GM12878 (cell line): ENCODE measurements at regions not wholly inside any gene's neighbourhood (a gene's known extent, or its start where the extent isn't known, plus 50 kb on each side); places are given as distances from the start of the nearest gene placed in this dataset.

Source experiments
- ATAC-seq: fragments of 200-7000 bp; cut with Tn5 transposase; 3 replicates; pipeline ENCODE4 v1.9.1; 2020; ENCODE audit warnings: mild to moderate bottlenecking, moderate library complexity
- BruUV-seq: library from RNA; stranded (reverse); fragments of 400-500 nt; replicated peaks from 2 replicates; lab custom pipeline; 2021; lab: Mats Ljungman, UMichigan
- CTCF ChIA-PET: fragments of 300-600 bp; sonication (Branson Sonifier 250); formaldehyde crosslinking; extraction: SDS; loops from one replicate; lab custom pipeline; 2021; ENCODE audit warnings: inconsistent platforms; lab: Yijun Ruan, JAX
- POLR2A ChIA-PET: fragments of 350-600 bp; formaldehyde crosslinking; extraction: SDS; loops from one replicate; lab custom pipeline; 2021; ENCODE audit warnings: inconsistent platforms; lab: Charles Lee
- RAD21 ChIA-PET: fragments of 300-600 bp; sonication (Branson Sonifier 250); formaldehyde crosslinking; loops from one replicate; lab custom pipeline; 2023; ENCODE audit warnings: antibody characterized with exemption; ENCODE audit not compliant: unreplicated experiment; lab: Charles Lee
- SMC1A ChIA-PET: fragments of 300-600 bp; sonication (Branson Sonifier 250); formaldehyde crosslinking; loops from one replicate; lab custom pipeline; 2023; ENCODE audit not compliant: unreplicated experiment, uncharacterized antibody; lab: Charles Lee
- DNase-seq: peaks from one replicate; pipeline ENCODE4 v3.0.0-alpha.2; 2011; ENCODE audit warnings: low read depth, low spot score
- FAIRE-seq: peaks from 3 replicates; lab custom pipeline; 2011; peaks lifted over from hg19 to GRCh38; lab: Jason Lieb, UNC
- H2AFZ ChIP-seq: 2 replicates; pipeline ENCODE4 v1.6.0; 2011; ENCODE audit warnings: low read depth, low read length, control low read depth; ENCODE audit not compliant: control insufficient read depth
- H3K27ac ChIP-seq: 2 replicates; pipeline ENCODE4 v1.5.1; 2011; ENCODE audit warnings: control low read depth; ENCODE audit not compliant: control insufficient read depth, insufficient read depth
- H3K27me3 ChIP-seq, 2 experiments: replicated peaks in 1 of 2; 2 replicates each; pipeline versions ENCODE4 v1.6.0 to v1.6.1; 2011; ENCODE audit warnings: low read length in 1 of 2; ENCODE audit not compliant: control insufficient read depth in 2 of 2, insufficient read depth in 2 of 2
- H3K36me3 ChIP-seq, 2 experiments: 2 replicates each; pipeline ENCODE4 v1.5.1; 2011; ENCODE audit warnings: low read length in 1 of 2; ENCODE audit not compliant: control insufficient read depth in 2 of 2, insufficient read depth in 2 of 2
- H3K4me1 ChIP-seq: 2 replicates; pipeline ENCODE4 v1.6.1; 2011; ENCODE audit warnings: mild to moderate bottlenecking, low read length, moderate library complexity, mixed read lengths; ENCODE audit not compliant: control insufficient read depth, insufficient read depth
- H3K4me2 ChIP-seq: 2 replicates; pipeline ENCODE4 v1.6.0; 2011; ENCODE audit warnings: control low read depth; ENCODE audit not compliant: control insufficient read depth, insufficient read depth
- H3K4me3 ChIP-seq: fragments of 200-600 bp; sonication (generic); 2 replicates; pipeline ENCODE4 v1.5.1; 2016
- H3K79me2 ChIP-seq: 2 replicates; pipeline ENCODE4 v1.6.0; 2011; ENCODE audit warnings: low read length; ENCODE audit not compliant: control insufficient read depth, insufficient read depth
- H3K9ac ChIP-seq: 2 replicates; pipeline ENCODE4 v1.8.0; 2011; ENCODE audit warnings: low read length, control low read depth, mixed read lengths; ENCODE audit not compliant: control insufficient read depth, insufficient read depth
- H3K9me3 ChIP-seq: replicated peaks from 3 replicates; pipeline ENCODE4 v1.5.1; 2011; ENCODE audit warnings: mild to moderate bottlenecking, low read length; ENCODE audit not compliant: control insufficient read depth, insufficient read depth
- H4K20me1 ChIP-seq: 2 replicates; pipeline ENCODE4 v1.6.0; 2011; ENCODE audit not compliant: control insufficient read depth, insufficient read depth
- E4F1 ChIP-seq: fragments of 450-650 bp; IDR thresholded peaks from 2 replicates; pipeline ENCODE4 v1.6.1; 2018; ENCODE audit warnings: borderline replicate concordance, mild to moderate bottlenecking; ENCODE audit not compliant: partially characterized antibody
- IKZF2 ChIP-seq, 2 experiments: fragments of 450-650 bp; IDR thresholded peaks; 2 replicates each; pipeline ENCODE4 v1.6.1; 2017; ENCODE audit warnings: mild to moderate bottlenecking in 2 of 2, moderate library complexity in 2 of 2
- LARP7 ChIP-seq: fragments of 450-650 bp; IDR thresholded peaks from 2 replicates; pipeline ENCODE4 v1.6.1; 2017; ENCODE audit warnings: mild to moderate bottlenecking
- MYB ChIP-seq: fragments of 150-350 bp; IDR thresholded peaks from 2 replicates; pipeline ENCODE4 v1.6.1; 2014; ENCODE audit warnings: mild to moderate bottlenecking, low read depth, low read length, borderline replicate concordance
- NFXL1 ChIP-seq: fragments of 450-650 bp; IDR thresholded peaks from 2 replicates; pipeline ENCODE4 v1.6.1; 2017; ENCODE audit warnings: antibody characterized with exemption, mild to moderate bottlenecking, borderline replicate concordance
- PAX5 ChIP-seq: IDR thresholded peaks from 2 replicates; pipeline ENCODE4 v1.6.1; 2011; ENCODE audit warnings: low read depth, low read length, borderline replicate concordance
- PAX8 ChIP-seq: fragments of 450-650 bp; IDR thresholded peaks from 2 replicates; pipeline ENCODE4 v1.6.1; 2017; ENCODE audit warnings: mild to moderate bottlenecking, moderate library complexity
- PBX3 ChIP-seq: IDR thresholded peaks from 2 replicates; pipeline ENCODE4 v1.6.1; 2011; ENCODE audit warnings: mild to moderate bottlenecking, low read depth, low read length, moderate library complexity; ENCODE audit not compliant: insufficient replicate concordance
- PKNOX1 ChIP-seq: fragments of 450-650 bp; IDR thresholded peaks from 2 replicates; pipeline ENCODE4 v1.6.1; 2016; ENCODE audit warnings: mild to moderate bottlenecking
- RAD51 ChIP-seq: fragments of 450-650 bp; IDR thresholded peaks from 2 replicates; pipeline ENCODE4 v1.6.1; 2016; ENCODE audit warnings: moderate library complexity, mild to moderate bottlenecking, inconsistent platforms
- SIN3A ChIP-seq: IDR thresholded peaks from 2 replicates; pipeline ENCODE4 v1.6.1; 2012; ENCODE audit warnings: low read depth, low read length, improper control_type of control experiment
- SMAD1 ChIP-seq: fragments of 450-650 bp; IDR thresholded peaks from 2 replicates; pipeline ENCODE4 v1.6.1; 2018; ENCODE audit warnings: mild to moderate bottlenecking, low read depth; ENCODE audit not compliant: partially characterized antibody
- SMARCA5 ChIP-seq: fragments of 450-650 bp; IDR thresholded peaks from 2 replicates; pipeline ENCODE4 v1.6.1; 2017; ENCODE audit warnings: mild to moderate bottlenecking
- SPI1 ChIP-seq: IDR thresholded peaks from 2 replicates; pipeline ENCODE4 v1.6.1; 2011; ENCODE audit warnings: low read depth, mild to moderate bottlenecking, low read length, moderate library complexity, borderline replicate concordance; ENCODE audit not compliant: insufficient read depth
- TBL1XR1 ChIP-seq: IDR thresholded peaks from 2 replicates; pipeline ENCODE4 v1.6.1; 2012; ENCODE audit warnings: low read depth, low read length, improper control_type of control experiment
- TCF12 ChIP-seq: IDR thresholded peaks from 2 replicates; pipeline ENCODE4 v1.6.1; 2011; ENCODE audit warnings: low read depth, mild to moderate bottlenecking, low read length
- YBX1 ChIP-seq: fragments of 450-650 bp; IDR thresholded peaks from 2 replicates; pipeline ENCODE4 v1.6.1; 2016; ENCODE audit warnings: antibody characterized with exemption
- ZBTB33 ChIP-seq: fragments of 450-650 bp; IDR thresholded peaks from 2 replicates; pipeline ENCODE4 v1.6.1; 2017; ENCODE audit warnings: mild to moderate bottlenecking
- WGBS: methylation state at CpG from one replicate; pipeline ENCODE4 v1.1.6; 2016; ENCODE audit warnings: low lambda C conversion rate; ENCODE audit not compliant: insufficient replicate concordance, insufficient coverage; ENCODE audit errors: missing lambda C conversion rate; 5-methylcytosine and 5-hydroxymethylcytosine counted together
- in situ Hi-C: fragments of 300-500 bp; cut with MboI; formaldehyde crosslinking; loops from 9 replicates; pipeline ENCODE4 v1.14.3; 2018; ENCODE audit warnings: mixed read lengths
- intact Hi-C: fragments of 100-400 bp; cut with micrococcal nuclease; formaldehyde crosslinking; loops from one replicate; pipeline ENCODE4 v1.14.2; 2022; ENCODE audit not compliant: unreplicated experiment
- TF ChIP-seq, protein P1 (sequence below): fragments of 150-350 bp; IDR thresholded peaks from 2 replicates; pipeline ENCODE4 v1.6.1; 2014; ENCODE audit warnings: mild to moderate bottlenecking, low read depth, low read length

GRCh38 chr6:23081701-23082100, 512.3 kb downstream of the HDGFL1 start:
- ATAC-seq (no peak), DNase-seq (no peak), FAIRE-seq (no peak)
- Histone ChIP-seq H3K36me3 (no peaks in the 10 kb centered on the region), H3K9ac (no peak overlapping the region), H3K27ac (no peak overlapping the region), H3K27me3 (no peaks in the 10 kb centered on the region), H3K9me3 (no peaks in the 10 kb centered on the region), H4K20me1 (no peaks in the 10 kb centered on the region), H3K4me2 (no peak overlapping the region), H3K79me2 (no peaks in the 10 kb centered on the region), H3K4me3 (no peak overlapping the region), H3K4me1 (no peaks in the 10 kb centered on the region), H2AFZ (no peak overlapping the region)
- BruUV-seq: no TSS peak
- CTCF ChIA-PET: no interaction called here
- RAD21 ChIA-PET: no interaction called here
- TF ChIP-seq ZBTB33: no peak
- TF ChIP-seq, protein P1, sequence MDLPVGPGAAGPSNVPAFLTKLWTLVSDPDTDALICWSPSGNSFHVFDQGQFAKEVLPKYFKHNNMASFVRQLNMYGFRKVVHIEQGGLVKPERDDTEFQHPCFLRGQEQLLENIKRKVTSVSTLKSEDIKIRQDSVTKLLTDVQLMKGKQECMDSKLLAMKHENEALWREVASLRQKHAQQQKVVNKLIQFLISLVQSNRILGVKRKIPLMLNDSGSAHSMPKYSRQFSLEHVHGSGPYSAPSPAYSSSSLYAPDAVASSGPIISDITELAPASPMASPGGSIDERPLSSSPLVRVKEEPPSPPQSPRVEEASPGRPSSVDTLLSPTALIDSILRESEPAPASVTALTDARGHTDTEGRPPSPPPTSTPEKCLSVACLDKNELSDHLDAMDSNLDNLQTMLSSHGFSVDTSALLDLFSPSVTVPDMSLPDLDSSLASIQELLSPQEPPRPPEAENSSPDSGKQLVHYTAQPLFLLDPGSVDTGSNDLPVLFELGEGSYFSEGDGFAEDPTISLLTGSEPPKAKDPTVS: no peak
- TF ChIP-seq TCF12: no peak
- TF ChIP-seq PAX8: no peak
- no peak for TF ChIP-seq IKZF2 (IDR thresholded peaks at IDR 0.05)
- TF ChIP-seq PKNOX1: no peak
- TF ChIP-seq PAX5: no peak
- no peak for TF ChIP-seq PBX3
- TF ChIP-seq SMARCA5: no peak
- no peak for TF ChIP-seq SPI1
- no peak for TF ChIP-seq NFXL1
- no peak for TF ChIP-seq MYB
- TF ChIP-seq LARP7: no peak
- TF ChIP-seq SMAD1: no peak
- no peak for TF ChIP-seq SIN3A
- no peak for TF ChIP-seq E4F1
- TF ChIP-seq RAD51: no peak
- no peak for TF ChIP-seq YBX1
- no peak for TF ChIP-seq TBL1XR1
- POLR2A ChIA-PET: interaction anchor here (0.6 kb wide), 1 partner anchor 11 kb away, joined by 3 read pairs; no protein-coding TSS in a partner anchor
- SMC1A ChIA-PET: interaction anchor here (0.6 kb wide), 1 partner anchor 1690 kb away, joined by 3 read pairs; no protein-coding TSS in a partner anchor
- intact Hi-C loops (no loop called here), in situ Hi-C loops (no loop called here)
- 61% methylated on average over 1 of the region's 1 CpG for WGBS
